Liver (tissue), 3 donors: ENCODE measurements at regions not wholly inside any gene's neighbourhood (a gene's known extent, or its start where the extent isn't known, plus 50 kb on each side); places are given as distances from the start of the nearest gene placed in this dataset.

Experiments used
- ATF3 ChIP-seq: IDR thresholded peaks from 2 replicates; pipeline ENCODE4 v1.6.1; 2016; ENCODE audit warnings: antibody characterized with exemption
- CTCF ChIP-seq: fragments of 150-350 bp; IDR thresholded peaks from 2 replicates; pipeline ENCODE4 v1.5.1; 2017; ENCODE audit warnings: improper control_type of control experiment, low read depth, low read length; ENCODE audit not compliant: missing input control
- JUND ChIP-seq, 2 donors: IDR thresholded peaks; 2 replicates each; pipeline ENCODE4 v1.6.1; 2016; ENCODE audit warnings: antibody characterized with exemption in 2 of 2
- MAX ChIP-seq: IDR thresholded peaks from 2 replicates; pipeline ENCODE4 v1.6.1; 2016; ENCODE audit warnings: antibody characterized with exemption
- RAD21 ChIP-seq, 2 donors: IDR thresholded peaks; 2 replicates each; pipeline ENCODE4 v1.6.1; 2016; ENCODE audit warnings: antibody characterized with exemption in 2 of 2, mild to moderate bottlenecking in 2 of 2
- REST ChIP-seq: IDR thresholded peaks from 2 replicates; pipeline ENCODE4 v1.6.1; 2016; ENCODE audit warnings: antibody characterized with exemption, mild to moderate bottlenecking
- SP1 ChIP-seq: IDR thresholded peaks from 2 replicates; pipeline ENCODE4 v1.6.1; 2018; ENCODE audit warnings: antibody characterized with exemption, mild to moderate bottlenecking
- TAF1 ChIP-seq: conservative IDR thresholded peaks from 2 replicates; pipeline ENCODE4 v1.6.1; 2016; ENCODE audit warnings: antibody characterized with exemption, mild to moderate bottlenecking
- ZBTB33 ChIP-seq: IDR thresholded peaks from 2 replicates; pipeline ENCODE4 v1.6.1; 2016; ENCODE audit warnings: antibody characterized with exemption
- donor health status: healthy.
- donor health status: healthy.

- TF ChIP-seq TAF1 = no peak
- TF ChIP-seq JUND (IDR thresholded peaks at IDR 0.05) = no peak
- TF ChIP-seq CTCF = no peak
- TF ChIP-seq ATF3 = no peak
- TF ChIP-seq ZBTB33 = no peak
- no peak for TF ChIP-seq RAD21 (IDR thresholded peaks at IDR 0.05)
- no peak for TF ChIP-seq MAX
- no peak for TF ChIP-seq SP1
- TF ChIP-seq REST = no peak
These were observed 671.1 kb downstream of the TUSC7 start for GRCh38 chr3:117380631-117381030.
